ENCODE measurements at regions not wholly inside any gene's neighbourhood (a gene's known extent, or its start where the extent isn't known, plus 50 kb on each side); places are given as distances from the start of the nearest gene placed in this dataset.

DNA sequence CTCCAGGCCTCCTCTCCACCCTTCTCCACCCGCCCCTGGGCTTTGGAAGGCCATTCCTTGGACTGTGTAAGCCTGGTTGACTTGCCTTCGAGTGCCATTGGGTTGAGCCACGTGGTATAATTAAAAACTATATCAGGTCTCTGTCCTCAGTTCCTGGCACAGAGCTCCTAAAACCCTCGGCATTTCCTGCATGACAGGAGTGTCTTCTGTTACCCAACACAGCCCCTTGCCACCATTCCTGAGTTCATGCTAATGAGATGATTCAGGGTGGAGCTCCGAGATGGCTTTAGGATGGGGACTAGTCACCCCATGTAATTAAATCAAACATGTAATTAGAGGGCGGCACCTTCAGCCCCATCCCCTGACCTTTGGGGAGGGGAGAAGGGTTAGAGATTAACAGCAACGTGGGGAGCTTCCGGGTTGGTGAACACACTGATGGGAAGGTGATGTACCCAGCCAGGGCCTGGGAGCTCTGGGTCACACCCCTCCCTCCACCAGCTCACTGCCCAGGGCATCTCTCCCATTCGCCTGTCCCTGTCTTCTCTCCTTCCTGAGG, 256.4 kb downstream of the FAM43A start:
- no peak overlapping the region for H3K4me3 ChIP-seq
- DNase-seq (ENCODE audit: low spot score) (no peak), ATAC-seq (no peak)
- H3K4me1 Mint-ChIP-seq = peaks cover 11% of the 10 kb centered on the region
- no peak overlapping the region for H3K27ac ChIP-seq (ENCODE audit: low read depth)
- H3K4me3 Mint-ChIP-seq = no peak overlapping the region
- H3K4me2 ChIP-seq = no peak overlapping the region
- H3K36me3 Mint-ChIP-seq (ENCODE audit: low read depth) = no peaks in the 10 kb centered on the region
- H3K9me3 Mint-ChIP-seq = no peaks in the 10 kb centered on the region
- no peaks in the 10 kb centered on the region for H3K27me3 ChIP-seq (ENCODE audit: insufficient read depth)
- H3K9me2 ChIP-seq (ENCODE audit: insufficient read depth) = no peaks in the 10 kb centered on the region
- H3K79me2 ChIP-seq (replicated peaks; ENCODE audit: insufficient read depth) = no peaks in the 10 kb centered on the region
- no peaks in the 10 kb centered on the region for H3F3A ChIP-seq (replicated peaks; ENCODE audit: low read depth)
- TF ChIP-seq POLR2AphosphoS5 (IDR thresholded peaks at IDR 0.05; ENCODE audit: low read depth) (no peak), CREB1 (CRISPR knock-in tag; IDR thresholded peaks at IDR 0.05; ENCODE audit: low read depth) (no peak)
- TF ChIP-seq, protein P1, sequence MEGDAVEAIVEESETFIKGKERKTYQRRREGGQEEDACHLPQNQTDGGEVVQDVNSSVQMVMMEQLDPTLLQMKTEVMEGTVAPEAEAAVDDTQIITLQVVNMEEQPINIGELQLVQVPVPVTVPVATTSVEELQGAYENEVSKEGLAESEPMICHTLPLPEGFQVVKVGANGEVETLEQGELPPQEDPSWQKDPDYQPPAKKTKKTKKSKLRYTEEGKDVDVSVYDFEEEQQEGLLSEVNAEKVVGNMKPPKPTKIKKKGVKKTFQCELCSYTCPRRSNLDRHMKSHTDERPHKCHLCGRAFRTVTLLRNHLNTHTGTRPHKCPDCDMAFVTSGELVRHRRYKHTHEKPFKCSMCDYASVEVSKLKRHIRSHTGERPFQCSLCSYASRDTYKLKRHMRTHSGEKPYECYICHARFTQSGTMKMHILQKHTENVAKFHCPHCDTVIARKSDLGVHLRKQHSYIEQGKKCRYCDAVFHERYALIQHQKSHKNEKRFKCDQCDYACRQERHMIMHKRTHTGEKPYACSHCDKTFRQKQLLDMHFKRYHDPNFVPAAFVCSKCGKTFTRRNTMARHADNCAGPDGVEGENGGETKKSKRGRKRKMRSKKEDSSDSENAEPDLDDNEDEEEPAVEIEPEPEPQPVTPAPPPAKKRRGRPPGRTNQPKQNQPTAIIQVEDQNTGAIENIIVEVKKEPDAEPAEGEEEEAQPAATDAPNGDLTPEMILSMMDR (conservative IDR thresholded peaks at IDR 0.05; ENCODE audit: low read depth in 2 of 2) = no peak
- no peaks in the 10 kb centered on the region for H3K36me3 ChIP-seq (ENCODE audit: insufficient read depth)
- no peak overlapping the region for H2AFZ ChIP-seq
- peaks cover 4% of the 10 kb centered on the region for H3K27me3 Mint-ChIP-seq (ENCODE audit: insufficient read depth, low read depth, poor library complexity)
- no peaks in the 10 kb centered on the region for H3K4me1 ChIP-seq (ENCODE audit: insufficient read depth)
- H3K27ac Mint-ChIP-seq = no peak overlapping the region
- H4K20me1 ChIP-seq (replicated peaks; ENCODE audit: insufficient read depth) = no peaks in the 10 kb centered on the region; the same call in 1 of the 2 replicates

- peaks cover 11% of the 10 kb centered on the region for H3K4me1 Mint-ChIP-seq
- Histone ChIP-seq H3K4me3 (no peak overlapping the region), H3K36me3 (ENCODE audit: insufficient read depth) (no peaks in the 10 kb centered on the region), H3F3A (replicated peaks; ENCODE audit: low read depth) (no peaks in the 10 kb centered on the region), H3K79me2 (replicated peaks; ENCODE audit: insufficient read depth) (no peaks in the 10 kb centered on the region), H3K4me1 (ENCODE audit: insufficient read depth) (no peaks in the 10 kb centered on the region), H3K9me2 (ENCODE audit: insufficient read depth) (no peaks in the 10 kb centered on the region), H3K4me2 (no peak overlapping the region), H2AFZ (no peak overlapping the region), H3K27ac (ENCODE audit: low read depth) (no peak overlapping the region), H4K20me1 (replicated peaks; ENCODE audit: insufficient read depth) (no peaks in the 10 kb centered on the region; the same call in 1 of the 2 replicates), H3K27me3 (ENCODE audit: insufficient read depth) (no peaks in the 10 kb centered on the region)
- no peak for DNase-seq (ENCODE audit: low spot score)
- peaks cover 4% of the 10 kb centered on the region for H3K27me3 Mint-ChIP-seq (ENCODE audit: insufficient read depth, low read depth, poor library complexity)
- no peak for ATAC-seq
- H3K4me3 Mint-ChIP-seq = no peak overlapping the region
- no peaks in the 10 kb centered on the region for H3K36me3 Mint-ChIP-seq (ENCODE audit: low read depth)
- no peaks in the 10 kb centered on the region; the same call in 2 of the 3 replicates for H3K9me3 Mint-ChIP-seq
- no peak overlapping the region for H3K27ac Mint-ChIP-seq
- TF ChIP-seq, protein P1 (conservative IDR thresholded peaks at IDR 0.05; ENCODE audit: low read depth in 2 of 2) = no peak
Observed at GRCh38 chr3:194944526-194944925, 258.8 kb downstream of the FAM43A start.

DNA sequence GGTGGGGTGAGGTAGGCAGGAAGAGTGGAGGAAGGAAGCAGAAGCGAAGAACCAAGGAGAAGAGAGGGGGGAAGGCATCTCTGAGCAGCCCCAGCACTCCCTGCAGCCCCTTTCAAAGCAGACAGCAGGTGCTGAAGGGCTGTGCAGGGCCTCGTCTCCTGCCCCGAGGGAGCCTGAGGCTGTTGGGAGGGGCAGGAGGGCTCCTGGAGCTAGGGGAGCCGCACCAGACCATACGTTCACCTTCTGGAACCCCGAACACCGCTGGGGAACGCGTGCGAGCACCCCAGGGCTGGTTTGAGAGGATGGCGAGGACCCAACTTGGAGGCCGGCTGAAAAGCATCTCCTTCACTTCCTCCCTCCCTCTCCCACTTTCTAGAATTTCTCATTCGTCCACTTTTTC, 259.8 kb downstream of the FAM43A start:
- Histone ChIP-seq H2AFZ (0 out of 2 replicates have a peak overlapping the region, but pooled peaks have one; percentile 56), H3K4me2 (no peak overlapping the region), H3K27ac (ENCODE audit: low read depth) (no peak overlapping the region), H3K36me3 (ENCODE audit: insufficient read depth) (no peaks in the 10 kb centered on the region), H3F3A (replicated peaks; ENCODE audit: low read depth) (no peaks in the 10 kb centered on the region), H3K4me3 (no peak overlapping the region), H4K20me1 (replicated peaks; ENCODE audit: insufficient read depth) (no peaks in the 10 kb centered on the region; the same call in 1 of the 2 replicates), H3K9me2 (ENCODE audit: insufficient read depth) (no peaks in the 10 kb centered on the region), H3K27me3 (ENCODE audit: insufficient read depth) (no peaks in the 10 kb centered on the region), H3K79me2 (replicated peaks; ENCODE audit: insufficient read depth) (no peaks in the 10 kb centered on the region), H3K4me1 (ENCODE audit: insufficient read depth) (no peaks in the 10 kb centered on the region)
- peaks cover 4% of the 10 kb centered on the region; the same call in 1 of the 3 replicates for H3K9me3 Mint-ChIP-seq
- H3K27ac Mint-ChIP-seq = no peak overlapping the region
- H3K36me3 Mint-ChIP-seq (ENCODE audit: low read depth) = no peaks in the 10 kb centered on the region
- H3K4me3 Mint-ChIP-seq = no peak overlapping the region
- TF ChIP-seq ZNF331 (CRISPR knock-in tag; IDR thresholded peaks at IDR 0.05; ENCODE audit: low read depth) = no peak
- TF ChIP-seq, protein P1 (conservative IDR thresholded peaks at IDR 0.05; ENCODE audit: low read depth in 2 of 2) = 0 out of 4 replicates have a peak, but pooled peaks of 1 of the 2 experiments have one; percentile 9
- H3K4me1 Mint-ChIP-seq = peaks cover 11% of the 10 kb centered on the region
- peak; percentile 81 for ATAC-seq
- peaks cover 6% of the 10 kb centered on the region for H3K27me3 Mint-ChIP-seq (ENCODE audit: insufficient read depth, low read depth, poor library complexity)
- no peak for DNase-seq (ENCODE audit: low spot score)

All from GM23338 (cell line).